GM23338 (cell line): ENCODE measurements at regions not wholly inside any gene's neighbourhood (a gene's known extent, or its start where the extent isn't known, plus 50 kb on each side); places are given as distances from the start of the nearest gene placed in this dataset.

ENCODE experiments used
- ATAC-seq: fragments of 200-7000 bp; cut with Tn5 transposase; 3 replicates; pipeline ENCODE4 v1.9.1; 2020
- DNase-seq: peaks from one replicate; pipeline ENCODE4 v3.0.0-alpha.2; 2015; ENCODE audit warnings: low spot score
- H2AFZ ChIP-seq: fragments of 200-600 bp; sonication (generic); 2 replicates; pipeline ENCODE4 v1.8.0; 2016; ENCODE audit warnings: antibody characterized with exemption, mild to moderate bottlenecking, moderate library complexity
- H3F3A ChIP-seq: fragments of 200-600 bp; sonication (generic); replicated peaks from 2 replicates; pipeline ENCODE4 v1.8.0; 2017; ENCODE audit warnings: antibody characterized with exemption, mixed run types, low read depth
- H3K27ac ChIP-seq: fragments of 200-600 bp; sonication (generic); 2 replicates; pipeline ENCODE4 v1.6.1; 2016; ENCODE audit warnings: low read depth
- H3K27me3 ChIP-seq: fragments of 200-600 bp; sonication (generic); 2 replicates; pipeline ENCODE4 v1.8.0; 2016; ENCODE audit warnings: mild to moderate bottlenecking, mixed run types, moderate library complexity; ENCODE audit not compliant: insufficient read depth
- H3K36me3 ChIP-seq: fragments of 200-600 bp; sonication (generic); 2 replicates; pipeline ENCODE4 v1.8.0; 2016; ENCODE audit warnings: mild to moderate bottlenecking; ENCODE audit not compliant: insufficient read depth
- H3K4me1 ChIP-seq: fragments of 200-600 bp; sonication (generic); 2 replicates; pipeline ENCODE4 v1.8.0; 2016; ENCODE audit warnings: mild to moderate bottlenecking, moderate library complexity; ENCODE audit not compliant: insufficient read depth
- H3K4me2 ChIP-seq: fragments of 200-600 bp; sonication (generic); 2 replicates; pipeline ENCODE4 v1.7.1; 2017; ENCODE audit warnings: mixed run types
- H3K4me3 ChIP-seq: fragments of 200-600 bp; sonication (generic); 2 replicates; pipeline ENCODE4 v1.6.1; 2016; ENCODE audit warnings: mixed run types
- H3K79me2 ChIP-seq: fragments of 200-600 bp; sonication (generic); replicated peaks from 2 replicates; pipeline ENCODE4 v1.8.0; 2017; ENCODE audit warnings: mild to moderate bottlenecking; ENCODE audit not compliant: insufficient read depth
- H3K9me2 ChIP-seq: fragments of 200-600 bp; sonication (generic); 2 replicates; pipeline ENCODE4 v1.8.0; 2017; ENCODE audit not compliant: insufficient read depth
- H4K20me1 ChIP-seq: fragments of 200-600 bp; sonication (generic); replicated peaks from 2 replicates; pipeline ENCODE4 v1.8.0; 2017; ENCODE audit warnings: mild to moderate bottlenecking; ENCODE audit not compliant: insufficient read depth
- H3K27ac Mint-ChIP-seq: 2 replicates; pipeline ENCODE4 v1.8.0; 2020; ENCODE audit warnings: inconsistent platforms, mild to moderate bottlenecking, moderate library complexity, mixed read lengths
- H3K27me3 Mint-ChIP-seq: 3 replicates; pipeline ENCODE4 v1.8.0; 2022; ENCODE audit warnings: low read depth, mild to moderate bottlenecking, moderate library complexity, mixed read lengths, inconsistent platforms; ENCODE audit not compliant: insufficient read depth, poor library complexity
- H3K36me3 Mint-ChIP-seq: 3 replicates; pipeline ENCODE4 v1.8.0; 2021; ENCODE audit warnings: low read depth, mild to moderate bottlenecking, inconsistent platforms, moderate library complexity, mixed read lengths
- H3K4me1 Mint-ChIP-seq: 3 replicates; pipeline ENCODE4 v1.8.0; 2020; ENCODE audit warnings: mild to moderate bottlenecking, inconsistent platforms, mixed read lengths
- H3K4me3 Mint-ChIP-seq: 3 replicates; pipeline ENCODE4 v1.8.0; 2021; ENCODE audit warnings: moderate library complexity, mild to moderate bottlenecking, inconsistent platforms, mixed read lengths
- H3K9me3 Mint-ChIP-seq: 3 replicates; pipeline ENCODE4 v1.8.0; 2020; ENCODE audit warnings: moderate library complexity, mild to moderate bottlenecking, inconsistent platforms, mixed read lengths
- CTCF ChIP-seq, 2 experiments: fragments of 200-600 bp in 1 of 2; sonication (generic) in 1 of 2; conservative IDR thresholded peaks; 2 replicates each; pipeline versions ENCODE4 v1.5.1 to v1.6.1; 2016 to 2017; ENCODE audit warnings: antibody characterized with exemption in 2 of 2, low read depth in 2 of 2, mild to moderate bottlenecking in 2 of 2, moderate library complexity in 1 of 2
- EZH2 ChIP-seq: fragments of 200-600 bp; sonication (generic); IDR thresholded peaks from one replicate; pipeline ENCODE4 v1.8.0; 2017; ENCODE audit warnings: antibody characterized with exemption, mild to moderate bottlenecking, low read depth; ENCODE audit not compliant: unreplicated experiment
- POLR2AphosphoS5 ChIP-seq: IDR thresholded peaks from 2 replicates; pipeline ENCODE4 v1.6.1; 2016; ENCODE audit warnings: antibody characterized with exemption, low read depth
- ZNF114 ChIP-seq: fragments of 250-450 bp; sonication (Bioruptor Pico); IDR thresholded peaks from 2 replicates; pipeline ENCODE4 v1.5.0; 2020; ENCODE audit warnings: mild to moderate bottlenecking, moderate library complexity
- ZNF331 ChIP-seq: fragments of 250-450 bp; sonication (Bioruptor Pico); IDR thresholded peaks from 2 replicates; pipeline ENCODE4 v1.5.0; 2020; ENCODE audit warnings: low read depth, mild to moderate bottlenecking, moderate library complexity
- TF ChIP-seq, protein P1 (sequence below): fragments of 250-450 bp; sonication (Bioruptor Pico); IDR thresholded peaks from 2 replicates; pipeline ENCODE4 v1.5.0; 2020; ENCODE audit warnings: mild to moderate bottlenecking, moderate library complexity

- TF ChIP-seq CTCF (conservative IDR thresholded peaks at IDR 0.05; ENCODE audit: low read depth in 2 of 2) (no peak), ZNF114 (CRISPR knock-in tag) (no peak)
Observed at GRCh38 chr2:142718576-142719155, 158.8 kb upstream of the KYNU start (continued).

- Mint-ChIP-seq H3K9me3 (no peaks in the 10 kb centered on the region; the same call in 2 of the 3 replicates), H3K4me1 (peaks cover 33% of the 10 kb centered on the region), H3K36me3 (no peaks in the 10 kb centered on the region), H3K4me3 (no peak overlapping the region), H3K27ac (no peak overlapping the region), H3K27me3 (peaks cover 4% of the 10 kb centered on the region)
- H3K79me2 ChIP-seq: no peaks in the 10 kb centered on the region
- no peaks in the 10 kb centered on the region for H3K36me3 ChIP-seq
- TF ChIP-seq ZNF331 (no peak), ZNF114 (CRISPR knock-in tag) (no peak), CTCF (conservative IDR thresholded peaks at IDR 0.05; ENCODE audit: low read depth in 2 of 2) (no peak), POLR2AphosphoS5 (no peak), EZH2 (no peak)
- TF ChIP-seq, protein P1, sequence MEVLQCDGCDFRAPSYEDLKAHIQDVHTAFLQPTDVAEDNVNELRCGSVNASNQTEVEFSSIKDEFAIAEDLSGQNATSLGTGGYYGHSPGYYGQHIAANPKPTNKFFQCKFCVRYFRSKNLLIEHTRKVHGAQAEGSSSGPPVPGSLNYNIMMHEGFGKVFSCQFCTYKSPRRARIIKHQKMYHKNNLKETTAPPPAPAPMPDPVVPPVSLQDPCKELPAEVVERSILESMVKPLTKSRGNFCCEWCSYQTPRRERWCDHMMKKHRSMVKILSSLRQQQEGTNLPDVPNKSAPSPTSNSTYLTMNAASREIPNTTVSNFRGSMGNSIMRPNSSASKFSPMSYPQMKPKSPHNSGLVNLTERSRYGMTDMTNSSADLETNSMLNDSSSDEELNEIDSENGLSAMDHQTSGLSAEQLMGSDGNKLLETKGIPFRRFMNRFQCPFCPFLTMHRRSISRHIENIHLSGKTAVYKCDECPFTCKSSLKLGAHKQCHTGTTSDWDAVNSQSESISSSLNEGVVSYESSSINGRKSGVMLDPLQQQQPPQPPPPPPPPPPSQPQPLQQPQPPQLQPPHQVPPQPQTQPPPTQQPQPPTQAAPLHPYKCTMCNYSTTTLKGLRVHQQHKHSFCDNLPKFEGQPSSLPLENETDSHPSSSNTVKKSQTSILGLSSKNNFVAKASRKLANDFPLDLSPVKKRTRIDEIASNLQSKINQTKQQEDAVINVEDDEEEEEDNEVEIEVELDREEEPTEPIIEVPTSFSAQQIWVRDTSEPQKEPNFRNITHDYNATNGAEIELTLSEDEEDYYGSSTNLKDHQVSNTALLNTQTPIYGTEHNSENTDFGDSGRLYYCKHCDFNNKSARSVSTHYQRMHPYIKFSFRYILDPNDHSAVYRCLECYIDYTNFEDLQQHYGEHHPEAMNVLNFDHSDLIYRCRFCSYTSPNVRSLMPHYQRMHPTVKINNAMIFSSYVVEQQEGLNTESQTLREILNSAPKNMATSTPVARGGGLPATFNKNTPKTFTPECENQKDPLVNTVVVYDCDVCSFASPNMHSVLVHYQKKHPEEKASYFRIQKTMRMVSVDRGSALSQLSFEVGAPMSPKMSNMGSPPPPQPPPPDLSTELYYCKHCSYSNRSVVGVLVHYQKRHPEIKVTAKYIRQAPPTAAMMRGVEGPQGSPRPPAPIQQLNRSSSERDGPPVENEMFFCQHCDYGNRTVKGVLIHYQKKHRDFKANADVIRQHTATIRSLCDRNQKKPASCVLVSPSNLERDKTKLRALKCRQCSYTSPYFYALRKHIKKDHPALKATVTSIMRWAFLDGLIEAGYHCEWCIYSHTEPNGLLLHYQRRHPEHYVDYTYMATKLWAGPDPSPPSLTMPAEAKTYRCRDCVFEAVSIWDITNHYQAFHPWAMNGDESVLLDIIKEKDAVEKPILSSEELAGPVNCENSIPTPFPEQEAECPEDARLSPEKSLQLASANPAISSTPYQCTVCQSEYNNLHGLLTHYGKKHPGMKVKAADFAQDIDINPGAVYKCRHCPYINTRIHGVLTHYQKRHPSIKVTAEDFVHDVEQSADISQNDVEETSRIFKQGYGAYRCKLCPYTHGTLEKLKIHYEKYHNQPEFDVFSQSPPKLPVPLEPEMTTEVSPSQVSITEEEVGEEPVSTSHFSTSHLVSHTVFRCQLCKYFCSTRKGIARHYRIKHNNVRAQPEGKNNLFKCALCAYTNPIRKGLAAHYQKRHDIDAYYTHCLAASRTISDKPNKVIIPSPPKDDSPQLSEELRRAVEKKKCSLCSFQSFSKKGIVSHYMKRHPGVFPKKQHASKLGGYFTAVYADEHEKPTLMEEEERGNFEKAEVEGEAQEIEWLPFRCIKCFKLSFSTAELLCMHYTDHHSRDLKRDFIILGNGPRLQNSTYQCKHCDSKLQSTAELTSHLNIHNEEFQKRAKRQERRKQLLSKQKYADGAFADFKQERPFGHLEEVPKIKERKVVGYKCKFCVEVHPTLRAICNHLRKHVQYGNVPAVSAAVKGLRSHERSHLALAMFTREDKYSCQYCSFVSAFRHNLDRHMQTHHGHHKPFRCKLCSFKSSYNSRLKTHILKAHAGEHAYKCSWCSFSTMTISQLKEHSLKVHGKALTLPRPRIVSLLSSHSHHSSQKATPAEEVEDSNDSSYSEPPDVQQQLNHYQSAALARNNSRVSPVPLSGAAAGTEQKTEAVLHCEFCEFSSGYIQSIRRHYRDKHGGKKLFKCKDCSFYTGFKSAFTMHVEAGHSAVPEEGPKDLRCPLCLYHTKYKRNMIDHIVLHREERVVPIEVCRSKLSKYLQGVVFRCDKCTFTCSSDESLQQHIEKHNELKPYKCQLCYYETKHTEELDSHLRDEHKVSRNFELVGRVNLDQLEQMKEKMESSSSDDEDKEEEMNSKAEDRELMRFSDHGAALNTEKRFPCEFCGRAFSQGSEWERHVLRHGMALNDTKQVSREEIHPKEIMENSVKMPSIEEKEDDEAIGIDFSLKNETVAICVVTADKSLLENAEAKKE (CRISPR knock-in tag): peak; percentile 57; the same call in 1 of the 2 replicates
- H3K4me1 ChIP-seq: peaks cover 23% of the 10 kb centered on the region
- peak; percentile 74 for DNase-seq
- H4K20me1 ChIP-seq: no peaks in the 10 kb centered on the region
- H3K4me2 ChIP-seq: no peak overlapping the region
- H3F3A ChIP-seq: no peaks in the 10 kb centered on the region
- H3K9me2 ChIP-seq: peaks cover 6% of the 10 kb centered on the region; the same call in 1 of the 2 replicates
- H3K4me3 ChIP-seq: no peak overlapping the region
- H2AFZ ChIP-seq: no peak overlapping the region
- peak; percentile 88 for ATAC-seq
- H3K27ac ChIP-seq: no peak overlapping the region
- H3K27me3 ChIP-seq: no peaks in the 10 kb centered on the region
Observed at GRCh38 chr2:142716463-142717242, 160.8 kb upstream of the KYNU start.
